ENCODE measurements at regions not wholly inside any gene's neighbourhood (a gene's known extent, or its start where the extent isn't known, plus 50 kb on each side); places are given as distances from the start of the nearest gene placed in this dataset.

- TF ChIP-seq IKZF2 (IDR thresholded peaks at IDR 0.05) (peak; percentile 75 to 82), POU2F2 (IDR thresholded peaks at IDR 0.05; ENCODE audit: borderline replicate concordance, low read depth, low read length) (peak; percentile 97; the same call in 2 of the 3 replicates), NFIC (IDR thresholded peaks at IDR 0.05; ENCODE audit: low read depth, low read length) (peak; percentile 92), SPI1 (IDR thresholded peaks at IDR 0.05; ENCODE audit: borderline replicate concordance, insufficient read depth, low read depth, low read length) (peak; percentile 66), CBFB (IDR thresholded peaks at IDR 0.05; ENCODE audit: low read depth) (peak; percentile 91), ESRRA (IDR thresholded peaks at IDR 0.05; ENCODE audit: low read length) (0 out of 2 replicates have a peak, but pooled peaks have one; percentile 28), MYB (IDR thresholded peaks at IDR 0.05; ENCODE audit: borderline replicate concordance, low read depth, low read length) (no peak), MEF2A (IDR thresholded peaks at IDR 0.05; ENCODE audit: insufficient read depth, low read depth, low read length) (0 out of 2 replicates have a peak, but pooled peaks have one; percentile 50), POLR2AphosphoS2 (IDR thresholded peaks at IDR 0.05; ENCODE audit: low read depth, low read length) (peak; percentile 98), YY1 (IDR thresholded peaks at IDR 0.05; ENCODE audit: low read depth, low read length) (peak; percentile 89), EGR1 (IDR thresholded peaks at IDR 0.05; ENCODE audit: borderline replicate concordance in 1 of 2, low read depth in 2 of 2, low read length in 2 of 2) (peak in 1 of 2 experiments; percentile 29; a peak in 1 of 3 replicates), ASH2L (IDR thresholded peaks at IDR 0.05; ENCODE audit: borderline replicate concordance, low read depth) (peak; percentile 59; the same call in 1 of the 2 replicates), RELB (IDR thresholded peaks at IDR 0.05; ENCODE audit: low read depth) (peak; percentile 98), REST (IDR thresholded peaks at IDR 0.05; ENCODE audit: low read depth, low read length) (no peak), PRDM15 (CRISPR knock-in tag; IDR thresholded peaks at IDR 0.05) (no peak), NR2C2 (IDR thresholded peaks at IDR 0.05; ENCODE audit: borderline replicate concordance, control insufficient read depth, insufficient read length, low read depth) (no peak), PAX8 (IDR thresholded peaks at IDR 0.05) (no peak), SREBF2 (IDR thresholded peaks at IDR 0.05; ENCODE audit: low read length) (no peak), CEBPB (IDR thresholded peaks at IDR 0.05; ENCODE audit: borderline replicate concordance in 1 of 2, low read depth in 2 of 2, low read length in 2 of 2) (no peak), ZSCAN29 (IDR thresholded peaks at IDR 0.05) (peak; percentile 53), ZNF207 (IDR thresholded peaks at IDR 0.05; ENCODE audit: borderline replicate concordance) (0 out of 2 replicates have a peak, but pooled peaks have one; percentile 37)
Observed at GRCh38 chr6:27138837-27139755, 108.4 kb upstream of the PRSS16 start (continued).
